Calu3 (cell line): ENCODE measurements at regions not wholly inside any gene's neighbourhood (a gene's known extent, or its start where the extent isn't known, plus 50 kb on each side); places are given as distances from the start of the nearest gene placed in this dataset.

Source experiments
- BruUV-seq: library from RNA; stranded (reverse); fragments of 400-500 nt; replicated peaks from 2 replicates; lab custom pipeline; 2021; lab: Mats Ljungman, UMichigan
- CTCF ChIA-PET: fragments of 300-600 bp; sonication (Branson Sonifier 250); formaldehyde crosslinking; loops from one replicate; lab custom pipeline; 2022; ENCODE audit warnings: antibody characterized with exemption; lab: Charles Lee
- DNase-seq: peaks from one replicate; pipeline ENCODE4 v3.0.0; 2022
- H3K27ac Mint-ChIP-seq: one replicate; pipeline ENCODE4 v1.8.0; 2022; ENCODE audit warnings: mixed read lengths; ENCODE audit not compliant: unreplicated experiment
- H3K27me3 Mint-ChIP-seq: one replicate; pipeline ENCODE4 v1.8.0; 2022; ENCODE audit warnings: mixed read lengths; ENCODE audit not compliant: unreplicated experiment
- H3K36me3 Mint-ChIP-seq: one replicate; pipeline ENCODE4 v1.8.0; 2022; ENCODE audit warnings: mild to moderate bottlenecking, moderate library complexity, mixed read lengths; ENCODE audit not compliant: insufficient read depth, unreplicated experiment
- H3K4me1 Mint-ChIP-seq: one replicate; pipeline ENCODE4 v1.8.0; 2022; ENCODE audit warnings: mild to moderate bottlenecking, low read depth, mixed read lengths; ENCODE audit not compliant: unreplicated experiment
- H3K4me3 Mint-ChIP-seq: one replicate; pipeline ENCODE4 v1.8.0; 2022; ENCODE audit warnings: mild to moderate bottlenecking, low read depth, moderate library complexity, mixed read lengths; ENCODE audit not compliant: unreplicated experiment
- H3K9me3 Mint-ChIP-seq: one replicate; pipeline ENCODE4 v1.8.0; 2022; ENCODE audit warnings: low read depth, mixed read lengths; ENCODE audit not compliant: unreplicated experiment
- CTCF ChIP-seq: fragments of 200-600 bp; IDR thresholded peaks from one replicate; pipeline ENCODE4 v1.8.0; 2022; ENCODE audit warnings: antibody characterized with exemption; ENCODE audit not compliant: unreplicated experiment
- intact Hi-C: fragments of 100-400 bp; cut with micrococcal nuclease; formaldehyde crosslinking; loops from one replicate; pipeline ENCODE4 v1.10.0; 2022; ENCODE audit not compliant: unreplicated experiment

- no peak overlapping the region for H3K4me3 Mint-ChIP-seq
- DNase-seq: no peak
- H3K9me3 Mint-ChIP-seq: no peaks in the 10 kb centered on the region
- BruUV-seq: no TSS peak
- no peaks in the 10 kb centered on the region for H3K36me3 Mint-ChIP-seq
- no peaks in the 10 kb centered on the region for H3K4me1 Mint-ChIP-seq
- no peak for TF ChIP-seq CTCF
- no peaks in the 10 kb centered on the region for H3K27me3 Mint-ChIP-seq
- CTCF ChIA-PET: no interaction called here
- intact Hi-C loops: no loop called here
- no peak overlapping the region for H3K27ac Mint-ChIP-seq
Observed at GRCh38 chr10:106440355-106440754, 724.2 kb downstream of the SORCS1 start.

- Mint-ChIP-seq H3K36me3 (no peaks in the 10 kb centered on the region), H3K27ac (no peak overlapping the region), H3K9me3 (no peaks in the 10 kb centered on the region), H3K27me3 (no peaks in the 10 kb centered on the region), H3K4me1 (no peaks in the 10 kb centered on the region), H3K4me3 (no peak overlapping the region)
- BruUV-seq: no TSS peak
- no peak for TF ChIP-seq CTCF
- intact Hi-C loops: no loop called here
- DNase-seq: no peak
- CTCF ChIA-PET: no interaction called here
Observed at GRCh38 chr10:106439366-106439765, 725.1 kb downstream of the SORCS1 start.

GRCh38 chr10:106438386-106438785 is 726.1 kb downstream of the SORCS1 start:
- H3K36me3 Mint-ChIP-seq: no peaks in the 10 kb centered on the region
- no peak for DNase-seq
- no peaks in the 10 kb centered on the region for H3K4me1 Mint-ChIP-seq
- H3K27ac Mint-ChIP-seq: no peak overlapping the region
- CTCF ChIA-PET: no interaction called here
- no peak overlapping the region for H3K4me3 Mint-ChIP-seq
- no peak for TF ChIP-seq CTCF
- intact Hi-C loops: no loop called here
- H3K9me3 Mint-ChIP-seq: no peaks in the 10 kb centered on the region
- no TSS peak for BruUV-seq
- no peaks in the 10 kb centered on the region for H3K27me3 Mint-ChIP-seq

GRCh38 chr10:106436123-106436715 is 728.3 kb downstream of the SORCS1 start:
- Mint-ChIP-seq H3K27ac (no peak overlapping the region), H3K27me3 (no peaks in the 10 kb centered on the region), H3K4me3 (no peak overlapping the region), H3K9me3 (no peaks in the 10 kb centered on the region), H3K36me3 (no peaks in the 10 kb centered on the region), H3K4me1 (no peaks in the 10 kb centered on the region)
- DNase-seq: no peak
- TF ChIP-seq CTCF: no peak
- CTCF ChIA-PET: interaction anchor here (0.7 kb wide), 1 partner anchor 70 kb away, joined by 3 read pairs; no protein-coding TSS in a partner anchor
- BruUV-seq: no TSS peak
- intact Hi-C loops: no loop called here
